H7 (cell line): ENCODE measurements at regions not wholly inside any gene's neighbourhood (a gene's known extent, or its start where the extent isn't known, plus 50 kb on each side); places are given as distances from the start of the nearest gene placed in this dataset.

Source experiments
- DNase-seq: peaks from one replicate; pipeline ENCODE4 v3.0.0; 2012
- H3K27me3 ChIP-seq: 2 replicates; pipeline ENCODE4 v1.6.0; 2011; ENCODE audit warnings: mild to moderate bottlenecking, low read length; ENCODE audit not compliant: control insufficient read depth, insufficient read depth
- H3K36me3 ChIP-seq: replicated peaks from 2 replicates; pipeline ENCODE4 v1.5.1; 2011; ENCODE audit warnings: low read length; ENCODE audit not compliant: control insufficient read depth, insufficient read depth
- H3K4me3 ChIP-seq: 2 replicates; pipeline ENCODE4 v1.5.1; 2011; ENCODE audit warnings: low read depth, mild to moderate bottlenecking, control low read depth, low read length, moderate library complexity; ENCODE audit not compliant: insufficient read depth

DNA sequence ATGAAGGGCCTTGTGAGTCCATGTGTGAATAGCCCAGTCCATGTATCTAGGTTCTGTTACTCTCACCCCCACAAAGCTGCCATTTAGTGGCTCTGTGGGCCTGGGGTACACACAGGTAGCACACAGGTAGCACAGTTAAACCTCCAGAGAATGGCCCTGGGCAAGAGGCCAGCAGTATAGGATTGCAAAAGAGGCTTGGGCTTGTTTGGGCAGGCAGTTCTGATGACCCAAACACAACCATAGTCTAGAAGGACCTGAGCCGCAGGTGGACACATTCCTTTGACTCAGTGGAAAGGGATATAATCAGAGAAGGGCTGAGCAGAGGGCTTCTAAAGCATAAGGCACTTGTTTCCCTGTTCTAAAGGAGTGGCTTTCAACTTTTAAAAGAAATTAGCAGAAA is 326.8 kb upstream of the SGCD start:
- Histone ChIP-seq H3K36me3 (no peaks in the 10 kb centered on the region), H3K4me3 (no peak overlapping the region), H3K27me3 (no peaks in the 10 kb centered on the region)
- DNase-seq, result no peak

DNA sequence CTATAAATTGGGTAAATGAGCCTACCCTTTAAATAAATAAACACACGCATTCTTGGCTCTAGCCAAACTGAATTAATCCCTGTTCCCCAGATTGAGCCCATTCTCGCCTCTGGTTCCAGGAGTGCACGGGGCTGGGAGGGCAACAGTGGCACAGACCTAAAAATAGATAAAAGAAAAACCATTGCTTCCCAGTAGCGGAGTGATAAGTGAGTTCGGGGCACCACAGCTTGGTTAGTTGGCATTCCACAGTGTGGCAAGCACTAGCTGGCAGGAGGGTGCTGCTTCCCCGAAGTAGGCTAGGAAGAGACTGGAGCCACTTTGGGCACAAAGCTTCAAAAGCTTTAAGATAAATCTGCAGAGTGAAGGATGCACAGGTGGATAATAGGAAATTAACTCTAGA is 322.2 kb upstream of the SGCD start:
- no peak for DNase-seq
- Histone ChIP-seq H3K27me3 (no peaks in the 10 kb centered on the region), H3K4me3 (no peak overlapping the region), H3K36me3 (no peaks in the 10 kb centered on the region)

DNA sequence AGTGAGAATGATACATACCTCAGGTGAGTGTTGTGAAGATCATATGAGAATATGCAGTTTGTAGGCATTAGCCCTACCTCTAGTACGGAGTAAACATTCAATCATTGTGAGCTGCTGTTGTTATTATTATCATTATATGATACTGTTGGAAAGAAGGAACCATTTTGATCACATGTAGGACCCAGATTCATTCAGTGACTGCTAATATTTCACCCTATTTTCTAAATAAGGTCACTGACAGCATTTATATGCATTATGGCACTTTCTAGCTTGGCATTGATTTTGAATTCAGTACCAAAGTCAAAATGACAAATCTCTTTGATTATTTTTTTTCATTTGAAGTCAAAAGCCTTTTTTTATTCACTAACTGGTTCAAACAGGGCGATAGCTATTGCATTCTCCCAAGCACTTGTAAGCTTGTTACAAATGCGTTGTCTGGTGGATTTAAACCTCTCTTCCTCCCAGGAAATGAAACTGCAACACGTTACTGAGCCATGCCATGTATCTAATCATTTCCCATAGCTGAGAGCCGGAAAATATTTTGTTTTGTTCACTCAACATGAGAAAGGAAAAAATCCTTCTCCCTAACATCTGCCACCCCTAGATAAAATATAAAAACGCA is 320.8 kb upstream of the SGCD start:
- H3K36me3 ChIP-seq, result no peaks in the 10 kb centered on the region
- no peak for DNase-seq
- no peaks in the 10 kb centered on the region for H3K27me3 ChIP-seq
- H3K4me3 ChIP-seq, result no peak overlapping the region

DNA sequence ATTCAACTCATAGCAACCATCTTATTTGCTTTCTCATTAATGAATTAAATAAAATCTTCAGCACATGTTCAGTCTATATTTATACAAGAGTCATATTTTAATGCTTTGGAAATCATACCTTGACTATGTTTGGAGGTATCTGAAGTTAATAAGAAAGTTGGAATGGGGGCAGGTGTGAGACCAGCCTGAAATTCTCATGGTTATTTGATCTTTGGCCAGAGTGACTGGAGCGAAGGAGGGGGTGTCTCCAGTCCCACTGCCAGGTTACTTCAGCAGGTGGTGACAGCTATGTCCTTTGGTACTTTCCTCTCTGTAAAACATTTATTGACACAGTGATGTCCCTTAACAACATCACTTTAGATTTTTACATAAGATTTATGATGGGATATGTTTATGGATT is 318.1 kb upstream of the SGCD start:
- DNase-seq, result no peak
- Histone ChIP-seq H3K4me3 (no peak overlapping the region), H3K27me3 (no peaks in the 10 kb centered on the region), H3K36me3 (no peaks in the 10 kb centered on the region)

DNA sequence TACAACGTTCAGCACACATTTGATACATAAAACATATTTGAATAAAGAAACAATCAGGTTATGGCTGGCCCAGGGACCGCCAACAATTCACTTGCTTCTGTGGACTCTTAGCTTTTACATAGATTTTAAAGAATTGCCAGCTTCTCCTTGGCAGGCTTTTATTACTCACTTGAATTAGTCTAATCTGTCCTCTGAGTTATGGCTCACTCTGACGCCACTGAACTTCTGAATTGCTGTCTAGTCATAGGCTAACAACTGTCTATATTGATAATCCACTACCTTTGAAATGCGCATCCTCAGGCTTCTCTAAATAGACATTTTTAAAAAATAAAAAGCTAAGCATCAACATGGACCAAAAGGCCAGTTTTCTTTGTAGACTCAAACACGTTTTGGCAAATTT is 317.4 kb upstream of the SGCD start:
- DNase-seq, result no peak
- H3K4me3 ChIP-seq, result no peak overlapping the region
- no peaks in the 10 kb centered on the region for H3K27me3 ChIP-seq
- H3K36me3 ChIP-seq, result no peaks in the 10 kb centered on the region

DNA sequence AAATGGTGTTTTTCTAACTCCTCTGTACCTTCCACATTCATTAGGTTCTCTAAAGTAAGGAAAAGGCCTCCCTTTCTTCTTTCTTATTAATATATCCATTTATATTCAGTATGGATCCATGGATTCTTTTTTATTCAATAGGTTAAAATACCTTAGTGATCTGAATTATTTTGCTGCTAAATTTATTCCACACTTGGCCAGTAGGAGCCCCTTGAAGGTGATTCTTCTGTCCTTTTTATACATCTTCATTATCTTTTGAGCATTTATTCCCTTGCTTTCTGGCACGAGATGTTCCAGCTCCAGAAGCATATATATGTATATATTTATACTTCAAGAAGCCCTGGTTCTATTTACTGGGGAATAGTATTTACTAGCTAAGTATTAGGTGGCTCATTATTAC is 311.8 kb upstream of the SGCD start:
- Histone ChIP-seq H3K27me3 (no peaks in the 10 kb centered on the region), H3K36me3 (no peaks in the 10 kb centered on the region), H3K4me3 (no peak overlapping the region)
- DNase-seq, result no peak

DNA sequence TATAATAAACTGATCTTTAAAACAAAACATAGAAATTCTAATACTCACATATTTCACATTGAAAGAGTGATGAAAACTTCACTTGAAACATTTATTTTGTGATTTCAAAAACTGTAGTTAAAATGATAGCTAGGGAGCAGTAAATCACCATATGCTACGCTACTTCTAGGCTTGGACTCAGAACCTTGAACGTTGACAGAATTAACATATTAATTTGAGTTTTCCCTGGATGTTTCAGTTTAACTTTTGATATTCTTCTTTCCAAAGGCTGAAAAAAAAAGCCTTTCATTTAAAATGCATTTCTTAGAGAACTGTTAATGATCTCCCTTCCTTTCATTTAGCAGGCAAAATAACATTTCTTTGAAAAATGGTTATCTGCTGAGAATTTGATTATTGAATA is 307.8 kb upstream of the SGCD start:
- no peaks in the 10 kb centered on the region for H3K27me3 ChIP-seq
- H3K4me3 ChIP-seq, result no peak overlapping the region
- H3K36me3 ChIP-seq, result no peaks in the 10 kb centered on the region
- no peak for DNase-seq

DNA sequence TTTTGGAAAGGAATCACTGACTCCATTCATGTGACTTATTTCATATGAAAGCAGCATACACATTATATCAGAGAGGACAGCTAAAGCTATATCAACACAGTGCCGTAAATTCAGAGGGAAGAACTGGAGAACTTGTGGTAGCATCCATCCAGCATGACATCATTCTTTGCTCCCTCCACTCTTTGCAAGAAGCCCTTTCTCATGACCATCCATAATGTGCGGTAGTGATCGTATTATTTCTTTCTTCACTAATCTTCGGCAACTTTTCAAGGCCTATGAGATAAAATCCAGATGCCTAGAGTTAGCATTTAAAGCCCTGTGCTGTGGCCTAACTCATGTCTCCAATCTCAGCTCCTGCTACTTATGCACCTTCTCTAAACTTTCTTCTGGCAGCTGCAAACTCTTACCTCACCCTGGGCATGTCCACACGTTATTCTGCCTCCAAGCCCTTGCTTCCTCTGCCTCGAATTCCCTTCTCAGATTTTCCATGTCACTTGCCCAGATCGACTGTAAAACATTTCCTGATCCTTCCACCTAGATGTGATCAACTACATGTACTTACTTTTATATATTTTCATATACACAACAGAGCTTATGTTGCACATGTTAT is 307.3 kb upstream of the SGCD start:
- no peak for DNase-seq
- H3K36me3 ChIP-seq, result no peaks in the 10 kb centered on the region
- no peaks in the 10 kb centered on the region for H3K27me3 ChIP-seq
- H3K4me3 ChIP-seq, result no peak overlapping the region

DNA sequence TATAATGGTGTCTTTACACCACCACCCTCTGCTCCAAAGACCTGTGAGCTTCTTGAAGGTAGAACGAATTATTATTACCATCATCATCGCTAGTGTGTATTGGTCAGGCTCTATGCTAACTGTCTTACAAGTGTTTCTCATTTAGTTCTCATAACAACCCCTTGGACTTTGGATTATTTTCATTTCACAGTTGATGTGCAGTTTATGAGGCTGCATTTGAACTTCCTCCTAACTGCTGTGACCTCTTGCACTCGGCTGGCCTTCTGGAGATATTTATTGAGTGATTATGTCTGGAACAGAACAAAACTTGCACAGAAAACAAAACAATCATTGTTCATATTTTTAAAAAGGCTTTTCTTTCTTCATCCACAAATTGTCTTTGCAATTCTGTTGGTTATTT is 306.3 kb upstream of the SGCD start:
- no peaks in the 10 kb centered on the region for H3K36me3 ChIP-seq
- DNase-seq, result no peak
- H3K4me3 ChIP-seq, result no peak overlapping the region
- H3K27me3 ChIP-seq, result no peaks in the 10 kb centered on the region

DNA sequence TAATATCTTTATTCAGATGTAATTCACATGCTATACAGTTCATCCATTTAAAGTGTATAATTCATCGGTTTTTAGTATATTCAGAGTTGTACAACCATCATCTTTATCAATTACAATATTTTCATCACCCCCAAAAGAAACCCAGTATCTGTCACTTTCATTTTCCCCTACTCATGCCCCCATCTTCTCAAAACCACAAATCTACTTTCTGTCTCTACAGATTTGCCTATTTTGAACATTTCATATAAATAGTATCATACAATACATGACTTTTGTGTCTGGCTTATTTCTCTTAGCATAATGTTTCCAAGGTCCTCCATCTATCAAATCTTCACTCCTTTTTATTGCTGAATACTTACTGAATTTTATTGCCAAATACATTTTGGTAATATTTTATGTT is 305.1 kb upstream of the SGCD start:
- no peak for DNase-seq
- Histone ChIP-seq H3K36me3 (no peaks in the 10 kb centered on the region), H3K4me3 (no peak overlapping the region), H3K27me3 (no peaks in the 10 kb centered on the region)

DNA sequence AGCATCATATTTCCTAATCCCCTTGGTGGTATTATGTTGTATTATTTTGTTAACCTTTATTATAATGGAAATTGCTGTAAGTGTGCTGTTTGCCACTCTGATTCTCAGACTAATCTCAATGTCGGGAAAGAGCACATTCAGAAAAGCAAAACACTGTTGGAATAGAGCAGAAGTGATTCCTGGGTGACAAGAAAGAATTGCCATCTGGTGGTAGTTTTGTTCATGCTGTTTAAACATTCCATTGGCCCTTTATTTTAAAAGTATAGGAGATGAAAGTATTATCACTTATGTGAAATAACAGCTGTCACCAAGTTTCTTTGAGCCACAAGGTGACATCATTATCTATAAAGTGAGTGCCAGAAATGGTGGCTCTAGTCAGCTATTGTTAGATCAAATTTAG is 301.3 kb upstream of the SGCD start:
- Histone ChIP-seq H3K27me3 (no peaks in the 10 kb centered on the region), H3K36me3 (no peaks in the 10 kb centered on the region), H3K4me3 (no peak overlapping the region)
- no peak for DNase-seq

DNA sequence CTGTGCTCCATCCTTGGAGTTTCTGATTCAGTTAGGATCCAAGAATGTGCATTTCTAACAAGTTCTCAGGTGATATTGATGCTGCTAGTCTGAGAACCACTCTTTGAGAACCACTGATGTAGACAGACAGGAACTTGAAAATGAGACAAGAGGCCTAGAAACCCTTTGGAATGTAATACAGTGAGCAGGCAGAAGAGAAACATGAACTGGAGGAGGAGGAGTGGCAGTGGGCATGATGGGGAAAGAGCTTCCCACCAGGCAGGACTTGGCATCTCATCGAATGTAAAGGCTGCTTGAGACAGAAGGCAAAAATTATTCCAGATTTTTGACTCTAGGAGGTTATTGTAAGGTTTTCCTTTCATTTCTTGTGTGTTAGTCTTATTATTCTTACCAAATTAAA is 295.8 kb upstream of the SGCD start:
- Histone ChIP-seq H3K4me3 (no peak overlapping the region), H3K36me3 (no peaks in the 10 kb centered on the region), H3K27me3 (no peaks in the 10 kb centered on the region)
- no peak for DNase-seq

DNA sequence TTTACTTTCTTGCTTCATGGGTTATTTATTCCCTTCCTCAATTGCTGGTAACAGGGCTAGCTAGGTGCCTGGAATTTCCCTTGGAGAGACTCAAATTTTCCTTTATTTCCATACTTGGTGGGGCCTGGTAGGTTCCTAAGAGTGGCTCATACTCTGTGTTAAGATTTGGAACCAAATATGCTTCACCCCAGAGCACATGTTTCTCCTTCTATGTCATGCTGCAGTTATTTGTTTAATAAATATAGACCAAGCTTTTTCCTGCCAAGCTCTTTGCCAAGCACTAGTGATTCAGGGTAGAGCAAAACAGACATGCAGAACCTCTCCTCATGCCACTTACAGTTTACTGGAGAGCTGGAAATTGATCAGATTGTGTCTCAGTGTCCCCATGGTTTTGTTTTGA is 290.3 kb upstream of the SGCD start:
- no peak for DNase-seq
- H3K4me3 ChIP-seq, result no peak overlapping the region
- H3K27me3 ChIP-seq, result no peaks in the 10 kb centered on the region
- no peaks in the 10 kb centered on the region for H3K36me3 ChIP-seq

DNA sequence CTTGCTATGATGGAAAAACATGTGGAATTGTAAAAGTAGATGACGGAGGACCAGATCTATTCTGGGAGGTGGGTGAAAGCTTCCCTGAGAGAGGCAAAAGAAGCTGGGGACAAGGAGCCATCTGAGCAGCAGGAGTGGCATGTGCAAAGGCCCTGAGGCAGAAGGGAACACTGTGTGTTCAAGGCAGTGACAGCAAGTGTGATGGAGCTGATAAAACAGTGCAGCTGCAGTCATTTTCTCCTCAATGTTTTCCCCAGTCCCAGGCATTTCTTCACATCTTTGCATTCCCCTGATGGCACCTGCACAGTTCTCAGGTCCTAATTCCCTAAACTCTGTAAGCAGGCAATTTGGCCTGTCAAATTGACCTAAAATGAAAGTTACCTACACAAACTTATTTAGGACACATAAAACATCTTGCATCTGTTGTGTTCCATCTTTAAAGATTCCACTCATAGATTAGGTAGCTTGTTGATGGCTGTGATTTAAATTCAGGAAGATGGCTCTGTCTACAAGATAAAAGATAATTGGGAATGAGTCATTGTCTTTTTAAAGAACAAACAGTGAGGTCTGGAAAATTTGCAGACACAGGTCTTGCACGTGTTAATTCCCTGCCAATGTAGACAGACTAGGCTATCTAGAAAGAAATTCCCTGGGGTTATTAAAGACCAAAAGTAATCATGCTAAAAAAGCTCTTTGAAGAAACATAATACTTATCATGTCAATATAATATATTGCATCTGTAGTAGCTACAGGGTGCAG is 289.6 kb upstream of the SGCD start:
- Histone ChIP-seq H3K36me3 (no peaks in the 10 kb centered on the region), H3K27me3 (no peaks in the 10 kb centered on the region), H3K4me3 (no peak overlapping the region)
- DNase-seq, result no peak

DNA sequence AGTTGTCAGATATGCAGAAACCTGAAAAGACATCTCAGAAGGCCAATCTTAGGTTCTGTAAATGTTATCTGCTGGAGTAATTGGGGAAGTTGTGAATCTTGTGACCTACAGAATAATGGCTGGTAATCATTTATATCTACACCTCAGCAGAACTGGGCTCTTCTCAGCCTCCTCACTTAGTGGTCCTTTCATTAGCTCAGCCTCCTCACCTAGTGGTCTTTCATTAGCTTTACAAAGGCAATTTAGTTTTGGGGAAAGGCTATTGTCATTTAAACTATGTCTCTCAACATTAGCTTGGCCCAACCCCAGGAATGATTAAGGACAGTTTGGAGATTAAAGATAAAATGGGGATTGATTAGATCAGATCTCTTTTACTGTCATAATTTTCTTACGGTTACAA is 284.2 kb upstream of the SGCD start:
- H3K36me3 ChIP-seq, result no peaks in the 10 kb centered on the region
- no peaks in the 10 kb centered on the region for H3K27me3 ChIP-seq
- no peak for DNase-seq
- H3K4me3 ChIP-seq, result no peak overlapping the region
